ENCODE measurements at regions not wholly inside any gene's neighbourhood (a gene's known extent, or its start where the extent isn't known, plus 50 kb on each side); places are given as distances from the start of the nearest gene placed in this dataset.

DNA sequence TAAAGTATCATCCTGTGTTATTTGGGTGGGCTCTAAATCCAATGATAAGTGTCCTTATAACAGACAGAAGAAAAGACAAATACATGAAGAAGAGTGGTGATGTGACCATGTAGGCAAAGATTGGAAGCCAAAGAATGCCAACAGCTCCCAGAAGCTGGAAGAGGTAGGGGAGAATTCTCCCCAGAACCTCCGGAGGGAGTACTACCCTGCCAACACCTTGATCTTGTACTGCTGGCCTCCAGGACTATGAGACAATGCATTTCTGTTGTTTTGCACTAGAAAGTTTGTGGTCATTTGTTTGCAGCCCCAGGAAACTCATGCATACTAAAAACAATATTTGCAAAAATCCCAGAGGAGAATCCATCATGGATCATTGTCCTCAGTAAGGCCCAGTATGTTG is 115.0 kb upstream of the ARHGAP20 start:
- no peak for DNase-seq

DNA sequence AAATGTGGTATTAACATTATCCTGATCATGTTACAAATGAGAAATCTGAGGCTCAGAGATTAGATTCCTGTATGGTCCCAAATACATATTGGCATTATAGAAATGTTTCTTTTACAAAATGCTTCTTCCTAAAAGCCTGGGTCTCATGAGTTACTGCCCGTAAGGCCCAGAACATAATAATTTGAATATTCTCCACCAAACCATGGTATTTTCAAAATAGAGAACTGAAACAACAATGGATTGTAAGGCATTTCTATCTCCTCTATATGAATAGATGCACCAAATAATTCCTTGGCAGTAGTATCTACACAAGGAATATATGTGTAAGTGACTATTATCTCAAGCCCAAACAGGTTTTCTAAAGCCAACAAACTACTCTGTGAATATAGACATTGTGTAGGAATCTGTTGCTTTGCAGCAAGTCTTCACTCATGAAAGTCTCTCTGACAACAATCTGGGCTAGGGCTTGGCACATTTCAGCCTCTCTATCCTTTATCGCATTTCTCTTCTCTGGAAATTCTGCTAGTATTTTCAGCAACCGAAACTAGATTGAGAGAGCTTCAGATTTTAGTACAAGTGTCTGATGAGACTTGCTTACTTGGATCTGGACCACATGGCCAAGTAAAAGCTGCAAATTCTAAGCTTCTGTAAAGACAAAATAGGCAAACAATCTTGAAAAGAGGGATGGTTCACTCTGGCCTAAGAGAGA is 112.8 kb upstream of the ARHGAP20 start:
- no peak for DNase-seq

DNA sequence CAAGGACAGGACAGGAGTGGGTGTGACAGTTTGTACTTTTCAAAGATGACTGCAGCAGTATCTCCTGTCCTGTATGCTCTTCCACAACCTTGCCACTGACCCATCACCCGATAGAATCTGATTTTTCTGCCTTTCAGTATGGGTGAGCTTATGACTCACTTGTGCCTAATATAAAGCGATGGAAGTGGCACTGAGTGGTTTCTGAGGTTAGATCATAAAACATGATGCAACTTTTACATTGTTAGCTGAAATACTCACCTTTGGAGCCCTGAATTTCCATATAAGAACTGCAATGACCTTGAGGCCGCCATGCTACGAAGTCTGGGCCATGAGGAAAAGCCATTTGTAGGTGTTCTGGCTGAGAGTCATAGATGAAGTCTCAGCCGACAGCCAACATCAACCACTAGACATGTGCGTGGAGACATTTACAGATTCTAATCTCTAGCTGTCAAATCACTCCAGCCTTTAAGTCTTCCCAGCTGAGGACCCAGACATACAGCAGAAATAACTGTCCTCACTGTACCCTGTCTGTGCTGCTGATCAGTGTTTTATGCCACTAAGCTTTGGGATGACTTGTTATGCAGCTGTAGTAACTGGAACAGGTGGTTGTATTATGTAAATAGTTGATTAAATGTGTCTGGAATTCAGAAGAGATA is 105.9 kb upstream of the ARHGAP20 start:
- no peak for DNase-seq

DNA sequence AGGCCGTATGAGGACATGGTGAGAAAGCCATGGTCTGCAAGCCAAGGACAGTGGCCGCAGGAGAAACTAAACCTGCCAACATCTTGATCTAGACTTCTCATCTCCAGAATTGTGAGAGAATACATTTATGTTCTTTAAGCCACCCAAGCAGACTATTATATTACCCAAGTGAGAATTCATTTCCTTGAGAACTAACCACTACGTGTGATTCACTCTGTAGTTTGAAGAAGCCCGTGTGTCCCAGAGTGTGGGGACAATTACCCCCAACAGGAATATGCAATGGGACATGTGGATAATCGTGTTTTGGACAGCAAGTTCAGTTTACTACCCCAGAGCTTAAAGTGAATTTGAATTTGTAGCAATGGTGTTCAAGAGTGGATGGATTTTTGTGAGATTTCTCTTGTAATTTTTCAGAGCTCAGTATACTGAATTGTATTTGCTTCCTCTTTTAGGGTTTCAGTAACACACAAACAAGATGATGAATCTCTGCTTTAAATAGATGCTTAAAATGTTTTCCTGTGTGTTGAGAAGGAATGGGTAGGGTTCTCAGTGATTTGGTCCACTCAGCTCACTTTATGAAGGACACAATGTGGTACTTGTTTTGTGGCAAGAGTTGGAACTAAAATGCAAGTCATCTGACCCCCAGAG is 100.0 kb upstream of the ARHGAP20 start:
- DNase-seq, result no peak

DNA sequence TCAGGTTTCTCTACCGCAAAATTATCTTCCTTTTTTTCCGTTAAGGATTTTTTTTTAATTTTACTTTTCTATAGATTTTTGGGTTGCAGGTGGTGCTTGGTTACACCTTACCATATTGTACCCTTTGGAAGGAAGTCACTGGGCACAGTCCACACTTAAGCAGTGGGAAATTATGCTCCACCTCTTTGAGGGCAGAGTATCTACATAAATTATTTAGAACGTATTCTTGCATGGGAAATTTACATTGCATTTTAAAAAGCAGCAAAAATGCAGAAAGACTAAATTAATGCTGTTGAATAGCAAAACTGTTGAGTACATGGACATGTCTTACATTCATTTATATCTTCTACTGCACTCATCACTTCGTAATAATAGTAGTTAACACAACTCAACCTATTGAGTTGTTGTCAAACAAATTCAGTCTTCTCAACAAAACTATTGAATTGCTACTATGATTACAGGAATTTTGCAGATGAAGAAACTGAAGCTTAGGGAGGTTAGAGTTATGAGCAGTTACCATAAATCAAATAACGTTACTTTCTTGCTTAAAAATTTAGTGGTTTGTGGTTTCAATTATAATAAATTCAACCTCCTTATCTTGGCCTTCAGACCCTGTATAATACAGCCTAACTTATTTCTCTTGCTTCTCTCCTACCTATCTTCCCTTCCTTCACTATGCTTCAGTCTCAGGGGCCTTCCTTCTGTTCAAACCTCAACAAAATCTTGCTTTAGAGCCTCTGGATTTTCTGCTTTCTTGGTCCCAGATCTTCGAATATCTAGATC is 97.4 kb upstream of the ARHGAP20 start:
- no peak for DNase-seq

DNA sequence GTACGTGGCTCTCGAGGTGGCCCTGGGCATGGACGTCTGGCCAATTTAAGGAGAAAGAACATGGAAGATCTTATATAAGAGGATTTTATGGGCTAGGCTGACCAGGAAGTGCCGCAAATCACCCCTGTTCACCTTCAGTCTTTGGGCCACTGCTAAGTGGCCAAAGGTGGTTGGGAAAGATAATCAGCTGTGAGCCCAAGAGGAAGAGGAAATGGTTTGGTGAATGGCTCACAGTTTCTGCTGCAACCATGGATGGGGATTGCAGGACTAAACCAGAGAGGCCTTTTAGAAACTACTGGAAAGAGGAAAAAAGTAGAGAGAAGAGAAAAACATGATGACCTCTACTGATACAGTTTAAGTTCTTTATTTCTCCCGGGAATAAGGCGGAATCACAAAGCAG is 96.0 kb upstream of the ARHGAP20 start:
- DNase-seq, result peak; percentile 35 to 37

DNA sequence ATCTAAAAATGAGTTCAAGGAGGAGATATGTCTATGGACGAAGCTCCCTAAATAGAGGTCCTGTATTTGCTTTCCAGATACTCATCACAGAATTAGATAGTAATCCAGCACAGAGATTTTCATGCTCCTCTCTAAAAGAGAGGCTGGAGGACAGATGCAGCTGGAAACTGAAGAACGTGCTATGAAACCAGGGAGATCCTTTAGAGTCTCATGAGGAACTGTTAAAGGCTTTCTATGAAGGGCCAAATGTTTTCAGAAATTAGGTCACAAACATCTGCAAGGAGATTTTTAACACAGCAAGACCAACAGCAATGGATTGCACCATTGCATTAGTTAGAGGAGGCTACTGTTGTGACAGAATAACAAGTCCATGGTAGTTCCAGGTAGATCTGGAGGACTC is 95.6 kb upstream of the ARHGAP20 start:
- DNase-seq, result no peak

DNA sequence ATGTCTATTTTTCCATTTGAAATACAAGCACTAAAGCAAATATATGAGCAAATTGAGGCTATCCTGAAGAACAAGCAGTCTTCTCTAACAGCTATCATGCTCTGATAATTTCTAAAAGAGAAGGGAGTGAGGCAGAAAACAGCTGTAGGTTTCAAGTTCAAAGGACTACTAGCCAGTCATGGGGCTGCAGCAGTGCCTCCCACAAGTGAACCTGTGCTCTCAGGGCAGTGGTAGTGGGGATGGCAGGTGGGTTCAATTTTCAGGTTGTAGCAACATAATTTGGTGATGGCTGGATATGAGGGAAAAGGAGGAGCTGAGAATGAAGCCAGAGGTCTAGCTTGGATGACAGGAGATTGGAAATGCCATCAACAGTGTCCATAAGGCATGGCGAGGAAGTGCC is 93.5 kb upstream of the ARHGAP20 start:
- DNase-seq, result no peak

DNA sequence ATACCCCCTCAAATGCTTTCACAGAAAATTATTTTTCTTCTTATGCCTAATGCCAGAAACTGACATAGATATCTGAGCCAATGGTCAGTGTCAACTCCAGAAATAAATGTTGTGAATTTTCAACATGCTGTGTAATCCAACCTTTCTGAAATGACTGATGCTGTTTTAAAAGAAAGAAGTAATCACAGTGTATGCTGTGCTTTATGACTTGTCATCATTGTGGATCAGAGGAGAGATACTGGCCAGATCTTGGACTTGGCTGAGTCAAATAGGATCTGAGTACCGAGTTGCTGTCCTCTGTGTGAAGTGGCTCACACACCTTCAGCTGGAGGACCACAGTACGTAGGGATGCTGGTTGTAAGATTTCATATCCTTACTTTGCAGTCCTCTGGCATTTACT is 89.9 kb upstream of the ARHGAP20 start:
- DNase-seq, result no peak

DNA sequence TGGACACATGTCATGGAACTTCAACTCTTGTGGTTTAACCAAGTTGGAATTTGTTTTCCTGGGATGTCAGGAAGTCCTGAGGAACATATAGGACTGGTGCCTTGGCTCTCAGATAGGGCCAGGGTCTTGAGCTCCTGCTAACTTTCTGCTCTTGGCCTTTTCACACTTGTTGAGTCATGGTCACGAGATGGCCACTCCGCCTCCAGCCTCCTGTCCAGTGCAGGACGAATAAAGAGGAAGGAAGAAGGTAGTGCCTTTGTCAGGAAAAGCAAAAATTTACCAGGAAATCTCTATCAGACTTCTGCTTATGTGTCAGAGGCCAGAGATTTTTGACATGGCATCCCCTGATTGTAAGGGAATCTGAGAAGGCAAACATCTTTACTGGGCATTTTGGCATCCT is 89.1 kb upstream of the ARHGAP20 start:
- peak; percentile 78 for DNase-seq

DNA sequence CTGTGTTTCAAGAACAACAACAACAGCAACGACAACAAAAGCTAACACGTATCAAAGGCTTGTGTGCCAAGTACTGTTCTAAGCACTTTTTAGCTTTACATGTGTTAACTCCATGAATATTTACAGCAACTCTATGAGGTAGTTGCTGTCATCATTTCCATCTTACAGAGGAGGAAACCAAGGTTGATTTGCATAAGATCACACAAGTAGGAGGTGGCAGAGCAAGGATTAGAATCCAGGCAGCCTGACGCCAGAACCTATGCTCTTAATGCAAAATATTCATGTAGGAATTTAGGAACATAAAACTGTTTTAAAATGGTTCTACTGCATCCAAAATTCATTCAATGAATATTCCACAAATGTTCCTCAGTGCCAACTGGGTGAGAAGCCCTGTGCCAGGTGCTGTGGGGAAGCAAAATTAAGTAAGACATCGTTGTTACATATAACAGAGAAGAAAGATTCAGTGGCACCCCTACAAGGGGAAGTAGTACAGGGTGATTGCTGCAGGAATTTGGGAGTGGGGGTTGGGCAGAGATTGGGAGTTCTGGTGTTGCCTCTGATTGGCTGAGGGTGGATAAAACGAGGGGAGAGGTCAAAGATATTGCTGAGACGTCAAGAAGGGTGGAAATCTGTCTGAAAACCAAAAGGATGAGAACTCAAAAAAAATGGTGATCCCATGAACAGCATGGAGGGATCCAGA is 86.1 kb upstream of the ARHGAP20 start:
- peak; percentile 32 to 71 for DNase-seq

DNA sequence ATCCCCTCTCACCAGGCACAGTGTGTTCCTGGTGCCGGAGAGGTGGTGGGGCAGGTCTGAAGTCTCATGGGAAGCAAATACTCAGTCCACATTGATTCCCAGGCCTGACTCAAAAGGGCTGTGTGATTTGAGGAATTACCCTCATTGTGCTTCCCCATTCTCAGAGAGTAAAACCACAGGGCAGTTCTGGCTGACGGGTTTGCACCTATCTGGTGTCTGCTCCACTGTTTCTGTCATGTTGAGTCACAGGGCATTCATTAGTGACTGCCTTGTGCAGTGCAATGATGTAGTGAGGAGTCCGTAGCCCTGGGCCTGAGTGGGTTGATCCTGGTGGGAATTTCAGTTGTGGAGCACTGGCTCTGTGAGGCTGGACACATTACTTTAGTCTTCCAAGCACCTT is 85.2 kb upstream of the ARHGAP20 start:
- DNase-seq, result peak; percentile 90 to 98

DNA sequence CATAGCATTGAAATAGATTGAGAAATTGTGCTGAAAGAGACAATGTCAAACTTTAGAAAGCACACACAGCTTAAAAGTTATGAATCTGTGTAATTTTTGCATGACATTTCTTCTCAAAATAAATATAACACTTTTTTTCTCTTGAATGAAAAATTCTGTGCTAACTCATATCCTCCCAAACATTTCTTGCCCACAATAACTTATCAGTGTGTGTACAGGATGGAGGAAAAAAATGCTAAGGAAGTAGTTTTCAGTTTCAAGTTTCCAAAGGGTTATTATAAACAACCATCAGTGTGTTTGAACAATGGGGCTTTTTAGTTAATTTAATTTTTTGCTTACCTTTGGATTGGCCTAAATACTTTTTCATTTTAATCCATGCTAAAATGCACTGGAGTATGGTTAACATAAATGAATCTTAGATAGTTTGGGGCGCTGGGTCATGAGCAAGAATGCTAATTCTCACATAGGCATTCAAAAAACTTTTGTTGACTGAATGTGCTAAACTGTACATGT is 82.9 kb upstream of the ARHGAP20 start:
- no peak for DNase-seq

DNA sequence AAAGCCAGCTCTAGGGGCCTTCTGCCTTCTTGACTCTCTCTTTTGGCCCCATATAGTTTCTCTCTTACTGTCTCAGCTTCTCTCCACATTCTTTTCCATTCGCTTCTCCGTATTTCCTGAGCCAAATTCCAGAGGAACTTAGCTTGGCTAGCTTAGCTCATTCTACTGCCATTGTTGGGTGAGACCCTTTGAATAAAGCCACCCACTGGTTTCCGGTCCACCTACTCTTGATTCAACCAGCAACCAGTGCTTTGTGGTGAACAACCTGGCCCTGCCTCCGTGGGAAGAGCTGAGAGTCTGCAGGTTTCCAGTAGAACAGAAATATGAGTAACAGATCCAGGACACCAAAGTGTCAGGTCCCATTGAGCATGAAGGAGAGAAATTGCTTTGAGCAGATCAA is 81.3 kb upstream of the ARHGAP20 start:
- no peak for DNase-seq

DNA sequence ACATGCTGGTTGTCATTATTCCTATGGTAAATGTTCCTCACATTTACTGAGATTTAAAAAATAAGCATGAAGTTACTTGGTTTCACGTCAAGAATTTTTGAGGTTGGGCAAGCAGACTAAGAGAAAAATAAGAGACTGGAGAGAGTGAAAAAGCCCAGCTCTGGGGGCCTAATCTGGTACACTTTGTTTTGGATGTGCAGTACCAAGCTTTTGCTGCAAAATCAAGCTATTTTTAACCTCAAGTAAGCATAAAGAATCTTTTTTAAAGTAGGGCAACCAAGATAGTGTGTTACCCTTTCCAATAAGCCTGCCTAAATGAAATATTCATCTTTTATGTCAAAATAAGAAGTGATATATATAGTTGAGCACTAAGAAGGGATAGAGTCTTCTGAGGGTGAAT is 79.4 kb upstream of the ARHGAP20 start:
- DNase-seq, result no peak

DNA sequence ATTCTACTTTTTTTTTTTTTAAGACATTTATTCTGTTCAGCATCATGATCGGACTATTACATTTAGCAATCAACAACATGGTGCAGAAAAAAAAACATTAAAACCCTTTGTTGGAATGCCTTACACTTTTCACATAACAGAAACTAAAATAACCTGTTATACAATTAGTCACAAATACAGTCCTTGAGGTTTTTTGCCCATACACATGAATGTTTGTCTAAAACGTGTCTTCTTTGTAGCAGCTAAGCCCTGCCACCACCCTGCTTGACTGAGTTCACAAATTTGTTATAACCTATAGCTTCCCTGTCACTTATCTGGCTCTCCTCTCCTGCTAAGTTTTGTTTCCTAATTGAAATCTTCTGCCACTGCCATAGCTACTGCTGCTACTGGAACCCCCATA is 75.4 kb upstream of the ARHGAP20 start:
- DNase-seq, result no peak

DNA sequence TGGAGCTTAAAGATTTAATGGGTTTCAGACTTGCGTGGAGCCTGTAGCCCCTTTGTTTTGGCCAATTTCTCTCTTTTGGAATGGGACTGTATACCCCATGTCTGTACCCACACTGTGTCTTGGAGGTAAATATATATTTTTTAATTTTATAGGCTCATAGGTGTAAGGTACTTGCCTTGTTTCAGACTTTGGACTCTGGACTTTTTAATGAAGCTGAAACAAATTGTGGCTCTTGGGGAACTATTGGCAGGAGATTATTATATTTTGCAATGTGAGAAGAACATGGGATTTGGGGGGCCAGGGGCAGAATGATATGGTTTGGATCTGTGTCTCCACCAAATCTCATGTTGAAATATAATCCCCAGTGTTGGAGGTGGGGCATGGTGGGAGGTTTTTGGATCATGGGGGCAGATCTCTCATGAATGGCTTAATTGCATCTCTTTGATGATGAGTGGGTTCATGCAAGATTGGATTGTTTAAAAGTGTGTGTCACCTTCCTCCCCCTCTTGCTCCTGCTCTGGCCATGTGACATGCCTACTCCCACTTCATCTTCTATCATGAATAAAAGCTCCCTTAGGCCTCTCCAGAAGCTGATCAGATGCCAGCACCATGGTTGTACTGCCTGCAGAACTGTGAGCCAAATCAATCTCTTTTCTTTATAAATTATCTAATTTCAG is 74.1 kb upstream of the ARHGAP20 start:
- DNase-seq, result no peak

DNA sequence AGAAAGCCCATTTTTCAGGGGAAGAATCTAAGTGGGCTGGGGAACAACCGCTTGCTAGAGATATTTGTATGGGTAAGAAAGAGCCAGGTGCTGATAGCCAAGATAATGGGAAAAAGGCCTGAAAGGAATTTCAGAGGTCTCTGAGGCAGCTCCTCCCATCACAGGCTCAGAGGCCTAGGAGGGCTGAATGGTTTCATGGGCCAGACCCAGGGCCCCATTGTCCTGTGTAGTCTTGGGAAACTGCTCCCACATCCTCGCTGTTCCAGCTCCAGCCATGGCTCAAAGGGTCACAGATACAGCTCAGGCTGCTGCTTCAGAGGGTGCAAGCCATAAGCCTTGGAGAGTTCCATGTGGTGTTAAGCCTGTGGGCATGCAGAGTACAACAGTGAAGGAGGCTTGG is 73.2 kb upstream of the ARHGAP20 start:
- DNase-seq, result no peak

DNA sequence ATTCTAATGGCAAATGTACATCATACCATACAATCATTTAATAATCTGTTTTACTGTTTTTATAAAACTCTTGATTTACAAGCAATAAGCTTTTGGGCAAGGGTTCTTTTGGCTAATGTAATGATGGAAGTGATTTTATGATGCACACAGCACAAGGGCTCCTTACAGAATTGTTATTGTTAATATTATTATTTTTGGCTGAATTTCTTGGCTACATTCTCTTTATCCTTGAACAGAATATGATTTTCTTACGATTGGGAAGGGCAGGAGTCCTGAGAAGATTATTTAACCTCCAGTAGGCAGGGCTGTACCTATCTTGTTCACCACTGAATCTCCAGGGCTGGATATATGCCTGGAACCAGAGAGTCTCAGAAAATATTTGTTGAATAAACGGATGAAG is 70.4 kb upstream of the ARHGAP20 start:
- DNase-seq, result no peak

DNA sequence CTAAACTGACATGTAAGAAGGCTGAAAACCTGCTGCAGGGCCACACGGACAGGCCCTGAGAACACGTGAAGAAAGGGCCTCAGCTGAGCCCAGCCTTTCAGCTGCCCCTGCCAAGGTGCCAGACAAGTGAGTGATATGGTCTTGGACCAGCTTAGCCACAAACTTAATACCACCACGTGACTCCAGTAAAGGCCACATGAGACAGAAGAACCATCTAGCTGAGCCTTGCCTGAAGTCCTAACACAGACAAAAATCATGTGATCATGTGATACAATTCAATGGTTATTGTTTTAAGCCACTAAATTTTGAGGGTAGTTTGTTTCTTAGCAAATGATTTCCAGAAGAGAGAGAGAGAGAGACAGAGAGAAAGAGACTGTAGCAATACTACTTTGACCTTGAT is 66.9 kb upstream of the ARHGAP20 start:
- DNase-seq, result no peak

DNA sequence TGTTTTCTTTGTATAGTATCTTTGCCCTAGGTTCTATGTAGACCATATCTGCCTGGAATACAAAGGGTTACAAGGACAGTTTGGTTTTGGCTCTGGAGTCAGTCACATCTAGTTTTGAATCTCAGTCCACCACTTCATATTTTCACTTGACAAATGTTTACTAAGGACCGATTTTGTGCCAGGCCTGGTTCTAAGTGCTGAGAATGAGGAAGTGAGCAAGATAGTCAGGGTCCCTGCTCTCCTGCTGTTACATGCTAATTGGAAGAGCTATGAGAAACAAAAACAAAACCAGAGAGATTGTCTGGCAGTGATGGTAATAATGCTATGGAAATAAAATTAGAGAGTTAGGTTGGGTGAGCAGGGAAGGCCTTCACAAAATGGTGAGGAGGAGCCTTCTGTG is 66.1 kb upstream of the ARHGAP20 start:
- no peak for DNase-seq

DNA sequence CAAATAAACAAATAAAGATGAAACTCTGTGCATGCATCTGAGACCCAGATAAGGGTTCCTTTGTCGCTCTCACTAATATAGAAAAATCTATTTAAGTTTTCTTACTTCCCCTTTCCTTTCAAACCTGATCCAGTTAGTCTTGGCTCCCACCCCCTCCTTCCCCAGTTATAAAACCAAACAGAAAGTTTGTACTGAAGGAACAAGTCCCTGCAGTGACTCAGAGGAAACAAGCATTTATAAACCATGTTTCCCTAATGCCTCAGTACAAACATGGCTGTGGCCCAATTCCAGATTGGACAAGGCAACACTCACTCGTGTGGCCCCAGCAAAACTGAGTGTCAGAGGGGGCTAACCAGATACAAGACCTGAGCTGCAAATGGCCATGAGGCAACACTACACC is 65.5 kb upstream of the ARHGAP20 start:
- DNase-seq, result peak; percentile 64 to 74
